Calu3 (cell line): ENCODE measurements at regions not wholly inside any gene's neighbourhood (a gene's known extent, or its start where the extent isn't known, plus 50 kb on each side); places are given as distances from the start of the nearest gene placed in this dataset.

ENCODE experiments used
- BruUV-seq: library from RNA; stranded (reverse); fragments of 400-500 nt; replicated peaks from 2 replicates; lab custom pipeline; 2021; lab: Mats Ljungman, UMichigan
- CTCF ChIA-PET: fragments of 300-600 bp; sonication (Branson Sonifier 250); formaldehyde crosslinking; loops from one replicate; lab custom pipeline; 2022; ENCODE audit warnings: antibody characterized with exemption; lab: Charles Lee
- DNase-seq: peaks from one replicate; pipeline ENCODE4 v3.0.0; 2022
- H3K27ac Mint-ChIP-seq: one replicate; pipeline ENCODE4 v1.8.0; 2022; ENCODE audit warnings: mixed read lengths; ENCODE audit not compliant: unreplicated experiment
- H3K27me3 Mint-ChIP-seq: one replicate; pipeline ENCODE4 v1.8.0; 2022; ENCODE audit warnings: mixed read lengths; ENCODE audit not compliant: unreplicated experiment
- H3K36me3 Mint-ChIP-seq: one replicate; pipeline ENCODE4 v1.8.0; 2022; ENCODE audit warnings: mild to moderate bottlenecking, moderate library complexity, mixed read lengths; ENCODE audit not compliant: insufficient read depth, unreplicated experiment
- H3K4me1 Mint-ChIP-seq: one replicate; pipeline ENCODE4 v1.8.0; 2022; ENCODE audit warnings: mild to moderate bottlenecking, low read depth, mixed read lengths; ENCODE audit not compliant: unreplicated experiment
- H3K4me3 Mint-ChIP-seq: one replicate; pipeline ENCODE4 v1.8.0; 2022; ENCODE audit warnings: mild to moderate bottlenecking, low read depth, moderate library complexity, mixed read lengths; ENCODE audit not compliant: unreplicated experiment
- H3K9me3 Mint-ChIP-seq: one replicate; pipeline ENCODE4 v1.8.0; 2022; ENCODE audit warnings: low read depth, mixed read lengths; ENCODE audit not compliant: unreplicated experiment
- intact Hi-C: fragments of 100-400 bp; cut with micrococcal nuclease; formaldehyde crosslinking; loops from one replicate; pipeline ENCODE4 v1.10.0; 2022; ENCODE audit not compliant: unreplicated experiment
- TF ChIP-seq, protein P1 (sequence below): fragments of 200-600 bp; IDR thresholded peaks from one replicate; pipeline ENCODE4 v1.8.0; 2022; ENCODE audit warnings: antibody characterized with exemption; ENCODE audit not compliant: unreplicated experiment

GRCh38 chr2:181818840-181819239 is 72.7 kb upstream of the ITPRID2 start:
- CTCF ChIA-PET, result no interaction called here
- H3K27ac Mint-ChIP-seq, result no peak overlapping the region
- no peak overlapping the region for H3K4me3 Mint-ChIP-seq
- no TSS peak for BruUV-seq
- TF ChIP-seq, protein P1, sequence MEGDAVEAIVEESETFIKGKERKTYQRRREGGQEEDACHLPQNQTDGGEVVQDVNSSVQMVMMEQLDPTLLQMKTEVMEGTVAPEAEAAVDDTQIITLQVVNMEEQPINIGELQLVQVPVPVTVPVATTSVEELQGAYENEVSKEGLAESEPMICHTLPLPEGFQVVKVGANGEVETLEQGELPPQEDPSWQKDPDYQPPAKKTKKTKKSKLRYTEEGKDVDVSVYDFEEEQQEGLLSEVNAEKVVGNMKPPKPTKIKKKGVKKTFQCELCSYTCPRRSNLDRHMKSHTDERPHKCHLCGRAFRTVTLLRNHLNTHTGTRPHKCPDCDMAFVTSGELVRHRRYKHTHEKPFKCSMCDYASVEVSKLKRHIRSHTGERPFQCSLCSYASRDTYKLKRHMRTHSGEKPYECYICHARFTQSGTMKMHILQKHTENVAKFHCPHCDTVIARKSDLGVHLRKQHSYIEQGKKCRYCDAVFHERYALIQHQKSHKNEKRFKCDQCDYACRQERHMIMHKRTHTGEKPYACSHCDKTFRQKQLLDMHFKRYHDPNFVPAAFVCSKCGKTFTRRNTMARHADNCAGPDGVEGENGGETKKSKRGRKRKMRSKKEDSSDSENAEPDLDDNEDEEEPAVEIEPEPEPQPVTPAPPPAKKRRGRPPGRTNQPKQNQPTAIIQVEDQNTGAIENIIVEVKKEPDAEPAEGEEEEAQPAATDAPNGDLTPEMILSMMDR, result no peak
- H3K9me3 Mint-ChIP-seq, result no peaks in the 10 kb centered on the region
- H3K4me1 Mint-ChIP-seq, result peaks cover 42% of the 10 kb centered on the region
- no peaks in the 10 kb centered on the region for H3K27me3 Mint-ChIP-seq
- no peaks in the 10 kb centered on the region for H3K36me3 Mint-ChIP-seq
- intact Hi-C loops, result no loop called here
- no peak for DNase-seq

GRCh38 chr2:181821049-181821448 is 70.5 kb upstream of the ITPRID2 start:
- no TSS peak for BruUV-seq
- no peak overlapping the region for H3K4me3 Mint-ChIP-seq

DNA sequence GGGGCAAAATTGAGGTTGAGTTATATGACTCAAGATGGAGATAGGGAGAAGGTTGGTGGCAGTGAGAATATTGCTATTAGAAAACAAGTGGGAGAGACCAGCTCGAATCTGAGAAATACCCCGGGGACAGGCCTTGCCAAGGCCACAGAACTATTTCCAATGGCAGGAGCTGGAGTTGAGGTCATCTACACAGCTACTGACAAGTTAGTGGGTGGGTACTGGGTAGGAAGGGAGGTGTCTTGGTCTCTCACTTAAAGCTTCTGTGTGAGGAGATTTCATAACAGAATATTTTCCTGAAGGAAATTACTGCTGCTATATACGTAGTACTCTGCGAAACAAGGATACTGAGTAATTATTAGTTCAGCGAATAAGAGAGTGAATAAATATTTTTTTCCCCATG is 69.4 kb upstream of the ITPRID2 start:
- no peaks in the 10 kb centered on the region for H3K27me3 Mint-ChIP-seq
- intact Hi-C loops, result no loop called here
- TF ChIP-seq, protein P1, result no peak
- H3K4me3 Mint-ChIP-seq, result no peak overlapping the region
- no peak overlapping the region for H3K27ac Mint-ChIP-seq
- H3K36me3 Mint-ChIP-seq, result no peaks in the 10 kb centered on the region
- DNase-seq, result no peak
- BruUV-seq, result no TSS peak
- no peaks in the 10 kb centered on the region for H3K9me3 Mint-ChIP-seq
- CTCF ChIA-PET, result no interaction called here
- peaks cover 25% of the 10 kb centered on the region for H3K4me1 Mint-ChIP-seq

More at GRCh38 chr2:181821049-181821448, 70.5 kb upstream of the ITPRID2 start:
- CTCF ChIA-PET, result interaction anchor here (1.4 kb wide), 1 partner anchor 9 kb away, joined by 3 read pairs; no protein-coding TSS in a partner anchor
- no peak for DNase-seq
- Mint-ChIP-seq H3K4me1 (peaks cover 36% of the 10 kb centered on the region), H3K27ac (no peak overlapping the region), H3K36me3 (no peaks in the 10 kb centered on the region), H3K9me3 (no peaks in the 10 kb centered on the region), H3K27me3 (no peaks in the 10 kb centered on the region)
- TF ChIP-seq, protein P1, result no peak
- intact Hi-C loops, result no loop called here

DNA sequence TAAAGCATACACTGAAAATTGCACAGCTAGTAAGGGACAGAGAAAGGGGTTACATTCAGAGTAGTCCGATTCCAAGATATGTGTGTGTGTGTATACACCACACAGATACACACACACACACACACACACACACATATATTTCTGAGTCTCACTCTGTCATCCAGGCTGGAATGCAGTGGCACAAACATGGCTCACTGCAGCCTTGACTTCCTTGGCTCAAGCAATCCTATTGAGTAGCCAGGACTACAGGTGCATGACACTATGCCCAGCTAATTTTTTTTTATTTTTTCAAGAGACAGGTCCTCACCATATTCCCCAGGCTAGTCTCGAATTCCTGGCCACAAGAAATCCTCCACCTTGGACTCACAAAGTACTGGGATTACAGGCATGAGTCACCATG is 68.1 kb upstream of the ITPRID2 start:
- TF ChIP-seq, protein P1, result no peak
- Mint-ChIP-seq H3K9me3 (no peaks in the 10 kb centered on the region), H3K4me1 (peaks cover 19% of the 10 kb centered on the region), H3K36me3 (no peaks in the 10 kb centered on the region), H3K27me3 (no peaks in the 10 kb centered on the region), H3K4me3 (no peak overlapping the region), H3K27ac (no peak overlapping the region)
- DNase-seq, result no peak
- CTCF ChIA-PET, result no interaction called here
- intact Hi-C loops, result no loop called here
- BruUV-seq, result no TSS peak
